ENCODE measurements at regions not wholly inside any gene's neighbourhood (a gene's known extent, or its start where the extent isn't known, plus 50 kb on each side); places are given as distances from the start of the nearest gene placed in this dataset.
"Not testable (repeated sequence)": the region's sequence is repeated elsewhere in the genome, so short reads cannot be mapped to it uniquely, and the experiment has no call there.

- no peak for DNase-seq (ENCODE audit: low read depth, low spot score)
Measured at GRCh38 chr12:124674937-124675336, 107.5 kb upstream of the NCOR2 start.

- no peak for DNase-seq (ENCODE audit: low read depth, low spot score)
Measured at GRCh38 chr12:124673801-124674617, 106.6 kb upstream of the NCOR2 start.

- DNase-seq (ENCODE audit: low read depth, low spot score), result not testable (repeated sequence)
Measured at GRCh38 chr12:124669271-124669721, 101.9 kb upstream of the NCOR2 start.

DNA sequence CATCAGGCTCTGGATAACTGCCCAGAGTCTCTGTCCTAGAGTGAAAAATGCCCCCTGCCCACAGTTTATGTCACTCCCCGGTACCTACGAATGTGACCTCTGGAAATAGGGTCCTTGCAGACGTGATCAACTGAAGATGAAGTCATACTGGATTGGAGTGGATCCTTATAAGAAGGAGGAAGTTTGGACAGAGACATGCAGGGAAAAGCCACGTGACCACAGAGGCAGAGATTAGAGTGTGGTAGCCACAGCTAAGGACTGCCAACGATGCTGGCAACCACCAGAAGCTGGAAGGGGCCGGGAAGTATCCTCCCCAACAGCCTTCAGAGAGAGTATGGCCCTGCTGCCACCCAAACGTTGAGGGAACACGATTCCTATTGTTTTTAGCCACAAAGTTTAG lies 101.2 kb upstream of the NCOR2 start:
- DNase-seq (ENCODE audit: low read depth, low spot score), result no peak

DNA sequence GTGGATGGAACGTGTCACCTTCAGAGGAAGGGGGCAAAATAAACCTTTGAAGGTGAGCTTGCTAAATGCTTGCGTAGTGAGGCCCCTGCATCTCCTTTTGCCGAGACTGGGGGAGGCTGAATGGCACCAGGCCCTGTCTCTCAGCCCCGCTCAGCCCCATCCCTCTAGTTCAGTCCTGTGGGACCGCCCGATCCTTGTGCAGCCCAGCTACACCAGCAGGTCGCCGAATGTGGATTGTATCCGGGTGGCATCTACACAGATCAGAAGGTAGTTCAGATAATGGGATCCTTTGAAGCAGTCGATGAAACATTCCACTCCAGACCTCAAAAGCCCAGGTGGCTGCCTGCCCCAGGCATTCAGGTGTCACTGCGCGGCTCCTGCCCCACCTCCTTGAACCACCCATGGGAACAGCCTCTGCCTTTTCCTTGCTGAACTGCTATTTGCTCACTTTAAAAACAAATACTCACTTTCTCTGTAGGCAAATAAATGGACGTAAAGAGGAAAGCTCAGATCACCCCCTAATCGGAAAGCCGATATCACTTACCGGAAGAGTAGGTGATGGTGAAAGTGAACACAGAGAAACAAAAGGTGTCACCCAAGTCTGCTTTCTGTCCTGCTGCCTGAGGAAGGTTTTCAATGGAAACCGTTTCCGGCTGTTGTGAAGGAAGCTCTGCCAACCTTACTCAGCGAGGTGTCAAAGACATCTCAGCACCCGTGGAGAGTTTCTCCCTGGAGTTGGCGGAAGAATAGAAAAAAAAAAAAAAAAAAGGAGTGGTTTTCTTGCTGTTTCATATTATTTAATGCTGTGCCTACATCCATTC lies 100.3 kb upstream of the NCOR2 start:
- DNase-seq (ENCODE audit: low read depth, low spot score), result no peak

GRCh38 chr12:124666722-124667259 lies 99.4 kb upstream of the NCOR2 start:
- DNase-seq (ENCODE audit: low read depth, low spot score), result no peak

- DNase-seq (ENCODE audit: low read depth, low spot score), result no peak
Measured at GRCh38 chr12:124665511-124665910, 98.1 kb upstream of the NCOR2 start.

- DNase-seq (ENCODE audit: low read depth, low spot score), result no peak
Measured at GRCh38 chr12:124664395-124665111, 97.1 kb upstream of the NCOR2 start.

GRCh38 chr12:124663771-124664366 lies 96.5 kb upstream of the NCOR2 start:
- no peak for DNase-seq (ENCODE audit: low read depth, low spot score)

GRCh38 chr12:124663206-124663605 lies 95.8 kb upstream of the NCOR2 start:
- no peak for DNase-seq (ENCODE audit: low read depth, low spot score)

- DNase-seq (ENCODE audit: low read depth, low spot score), result no peak
Measured at GRCh38 chr12:124661341-124661740, 93.9 kb upstream of the NCOR2 start.

DNA sequence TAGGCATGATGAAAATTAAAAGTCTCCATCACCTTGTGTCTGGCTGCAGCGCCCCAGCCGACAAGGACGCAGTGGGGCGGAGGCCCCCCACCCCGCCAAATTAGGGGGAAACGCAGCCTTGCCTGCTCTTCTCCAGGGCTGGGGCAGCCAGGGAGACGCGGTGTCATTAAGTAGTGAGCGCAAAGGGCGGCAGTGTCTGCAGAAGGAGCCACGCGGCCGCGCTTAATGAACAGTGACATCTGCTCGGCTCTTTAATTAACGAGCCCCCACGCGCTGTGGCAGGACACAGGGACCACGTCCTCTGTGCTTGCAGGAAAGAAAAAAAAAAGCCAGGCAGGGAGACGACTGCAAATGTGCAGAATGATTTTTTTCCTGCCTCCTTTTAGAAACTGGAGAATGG lies 93.4 kb upstream of the NCOR2 start:
- no peak for DNase-seq (ENCODE audit: low read depth, low spot score)

- DNase-seq (ENCODE audit: low read depth, low spot score), result no peak
Measured at GRCh38 chr12:124658806-124659402, 91.5 kb upstream of the NCOR2 start.

DNA sequence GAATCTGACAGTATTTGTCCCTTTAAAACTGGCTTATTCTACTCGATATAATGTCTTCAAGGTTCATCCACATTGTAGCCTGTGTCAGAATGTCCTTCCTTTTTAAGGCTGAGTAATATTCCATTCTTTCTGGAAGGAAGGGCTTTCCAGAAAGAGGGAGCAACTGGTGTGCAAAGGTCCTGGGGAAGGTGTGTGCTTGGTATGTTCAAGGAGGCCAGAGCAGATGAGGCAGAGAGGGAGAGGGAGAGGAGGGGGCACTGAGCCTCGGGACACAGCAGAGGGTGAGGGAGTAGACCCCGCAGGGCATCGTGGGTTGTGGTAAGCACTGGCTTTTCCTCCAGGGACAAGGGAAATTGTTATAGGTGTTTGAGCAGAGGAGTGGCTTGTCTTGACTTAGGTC lies 90.9 kb upstream of the NCOR2 start:
- no peak for DNase-seq (ENCODE audit: low read depth, low spot score)

GRCh38 chr12:124656947-124657434 lies 89.6 kb upstream of the NCOR2 start:
- no peak for DNase-seq (ENCODE audit: low read depth, low spot score)

GRCh38 chr12:124655698-124656516 lies 88.5 kb upstream of the NCOR2 start:
- DNase-seq (ENCODE audit: low read depth, low spot score), result no peak

DNA sequence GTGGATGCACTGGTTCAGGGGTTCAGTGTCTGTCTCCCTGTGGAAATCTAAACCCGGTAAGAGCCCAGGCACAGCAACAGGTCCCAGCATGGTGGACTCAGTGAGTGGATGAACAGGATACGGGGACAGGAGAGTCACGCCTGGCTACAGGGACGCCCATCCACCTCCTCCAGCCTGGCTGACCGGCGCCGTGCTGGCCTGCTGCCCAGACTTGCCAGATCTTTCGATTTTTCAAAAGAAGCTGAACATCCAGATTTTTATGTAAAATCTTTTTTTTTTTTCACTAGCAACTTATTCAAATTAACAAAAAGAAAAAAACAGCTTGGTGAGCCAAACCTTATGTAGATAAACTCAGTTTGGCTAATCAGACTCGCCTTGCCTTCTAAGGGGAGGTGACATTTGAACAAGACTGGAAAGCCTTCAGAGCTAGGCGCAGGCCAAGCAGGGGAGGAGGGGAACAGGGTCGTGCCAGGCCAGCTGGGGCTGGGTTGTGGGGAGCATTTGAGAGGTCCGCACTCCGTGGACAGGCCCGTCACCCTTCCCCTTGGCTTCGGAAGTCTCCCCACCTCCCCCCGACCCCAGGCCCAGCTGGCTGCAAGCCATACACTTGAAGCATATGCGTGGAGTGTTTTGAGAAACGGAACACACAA lies 87.8 kb upstream of the NCOR2 start:
- DNase-seq (ENCODE audit: low read depth, low spot score), result no peak

DNA sequence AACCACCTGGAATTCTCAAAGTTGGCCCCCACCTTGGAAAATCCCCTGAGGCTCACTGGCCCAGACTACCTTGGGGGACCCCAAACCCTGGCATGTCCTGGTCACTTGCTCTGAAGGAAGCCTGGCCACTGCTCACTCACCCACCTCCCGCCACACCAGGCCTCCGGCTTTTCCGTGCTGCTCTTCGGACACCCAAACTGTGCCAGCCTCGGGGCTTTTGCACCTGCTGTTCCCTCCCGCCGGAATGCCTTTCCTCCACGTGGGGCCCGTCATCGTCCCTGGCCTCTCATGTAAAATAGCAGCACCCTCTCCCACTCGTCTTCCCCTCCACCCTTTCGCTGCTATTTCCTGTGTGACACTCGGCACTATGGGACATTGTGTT lies 87.2 kb upstream of the NCOR2 start:
- DNase-seq (ENCODE audit: low read depth, low spot score), result no peak

- no peak for DNase-seq (ENCODE audit: low read depth, low spot score)
Measured at GRCh38 chr12:124653169-124653931, 85.9 kb upstream of the NCOR2 start.
